ENCODE measurements at regions not wholly inside any gene's neighbourhood (a gene's known extent, or its start where the extent isn't known, plus 50 kb on each side); places are given as distances from the start of the nearest gene placed in this dataset.

GRCh38 chr7:84336303-84336702 lies 141.7 kb upstream of the SEMA3A start:
- no peaks in the 10 kb centered on the region for H3K27me3 ChIP-seq
- intact Hi-C loops (cut with DNase I; ENCODE audit: low total_unique reads) = no loop called here
- TF ChIP-seq, protein P1, sequence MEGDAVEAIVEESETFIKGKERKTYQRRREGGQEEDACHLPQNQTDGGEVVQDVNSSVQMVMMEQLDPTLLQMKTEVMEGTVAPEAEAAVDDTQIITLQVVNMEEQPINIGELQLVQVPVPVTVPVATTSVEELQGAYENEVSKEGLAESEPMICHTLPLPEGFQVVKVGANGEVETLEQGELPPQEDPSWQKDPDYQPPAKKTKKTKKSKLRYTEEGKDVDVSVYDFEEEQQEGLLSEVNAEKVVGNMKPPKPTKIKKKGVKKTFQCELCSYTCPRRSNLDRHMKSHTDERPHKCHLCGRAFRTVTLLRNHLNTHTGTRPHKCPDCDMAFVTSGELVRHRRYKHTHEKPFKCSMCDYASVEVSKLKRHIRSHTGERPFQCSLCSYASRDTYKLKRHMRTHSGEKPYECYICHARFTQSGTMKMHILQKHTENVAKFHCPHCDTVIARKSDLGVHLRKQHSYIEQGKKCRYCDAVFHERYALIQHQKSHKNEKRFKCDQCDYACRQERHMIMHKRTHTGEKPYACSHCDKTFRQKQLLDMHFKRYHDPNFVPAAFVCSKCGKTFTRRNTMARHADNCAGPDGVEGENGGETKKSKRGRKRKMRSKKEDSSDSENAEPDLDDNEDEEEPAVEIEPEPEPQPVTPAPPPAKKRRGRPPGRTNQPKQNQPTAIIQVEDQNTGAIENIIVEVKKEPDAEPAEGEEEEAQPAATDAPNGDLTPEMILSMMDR (IDR thresholded peaks at IDR 0.05) = no peak
- TF ChIP-seq POLR2A (IDR thresholded peaks at IDR 0.05) = no peak
- no peaks in the 10 kb centered on the region for H3K9me3 ChIP-seq
- no peak for DNase-seq
- H3K27ac ChIP-seq = no peak overlapping the region
- H3K36me3 ChIP-seq (ENCODE audit: low read depth, missing control alignments) = no peaks in the 10 kb centered on the region
- WGBS, 2 donors = 52 to 54% methylated on average over 2 of the region's 2 CpGs
- no peak overlapping the region for H3K4me3 ChIP-seq
- H3K4me1 ChIP-seq = no peaks in the 10 kb centered on the region

DNA sequence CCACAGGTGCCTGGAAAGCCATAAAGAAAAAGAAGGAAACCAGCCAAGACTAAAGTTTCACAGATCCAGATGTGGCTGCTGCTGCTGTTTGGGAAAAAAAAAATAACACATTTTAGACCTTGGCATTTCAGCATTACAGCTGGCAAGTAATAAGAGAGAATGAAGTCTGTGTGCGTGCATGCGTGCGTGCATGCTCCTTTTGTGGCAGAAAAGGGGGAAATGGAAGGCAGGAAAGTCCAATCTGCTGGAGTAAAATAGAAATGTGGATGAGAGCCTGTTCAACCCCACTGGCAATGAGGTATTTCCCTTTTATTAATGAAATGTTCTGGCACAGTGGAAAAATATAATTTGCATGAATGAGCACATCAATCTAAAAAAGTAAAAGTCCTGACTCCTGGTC lies 137.0 kb upstream of the SEMA3A start:
- intact Hi-C loops (cut with DNase I; ENCODE audit: low total_unique reads) = no loop called here
- Histone ChIP-seq H3K4me3 (no peak overlapping the region), H3K9me3 (no peaks in the 10 kb centered on the region), H3K27me3 (no peaks in the 10 kb centered on the region), H3K27ac (no peak overlapping the region), H3K4me1 (no peaks in the 10 kb centered on the region), H3K36me3 (ENCODE audit: low read depth, missing control alignments) (no peaks in the 10 kb centered on the region)
- 84 to 90% methylated on average over 3 of the region's 3 CpGs for WGBS, 2 donors
- no peak for TF ChIP-seq POLR2A (IDR thresholded peaks at IDR 0.05)
- TF ChIP-seq, protein P1 (IDR thresholded peaks at IDR 0.05) = no peak
- DNase-seq = no peak

DNA sequence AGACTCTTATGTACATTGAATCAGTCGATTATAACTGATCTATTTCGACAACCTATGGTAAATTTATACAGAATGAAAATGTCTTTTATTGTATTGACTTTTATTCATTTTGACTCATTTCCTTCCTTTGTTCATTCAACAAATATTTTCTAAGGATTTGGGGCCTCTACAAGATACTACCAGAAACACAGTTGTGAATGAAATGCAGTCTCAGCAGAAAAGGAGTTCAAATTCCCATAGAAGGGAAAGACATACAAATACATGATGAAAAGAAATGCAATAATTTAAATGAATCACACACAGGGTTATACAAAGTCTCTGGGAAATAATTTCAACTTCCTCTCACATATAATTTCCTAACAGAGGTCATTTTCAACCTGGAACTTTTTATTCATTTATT lies 134.0 kb upstream of the SEMA3A start:
- intact Hi-C loops (cut with DNase I; ENCODE audit: low total_unique reads) = no loop called here
- no peaks in the 10 kb centered on the region for H3K27me3 ChIP-seq
- no peaks in the 10 kb centered on the region for H3K4me1 ChIP-seq
- no peak overlapping the region for H3K27ac ChIP-seq
- TF ChIP-seq, protein P1 (IDR thresholded peaks at IDR 0.05) = no peak
- no peak for TF ChIP-seq POLR2A (IDR thresholded peaks at IDR 0.05)
- 87 to 91% methylated on average over 2 of the region's 2 CpGs for WGBS, 2 donors
- no peak for DNase-seq
- no peaks in the 10 kb centered on the region for H3K9me3 ChIP-seq
- H3K4me3 ChIP-seq = no peak overlapping the region
- H3K36me3 ChIP-seq (ENCODE audit: low read depth, missing control alignments) = no peaks in the 10 kb centered on the region

- Histone ChIP-seq H3K4me1 (no peaks in the 10 kb centered on the region), H3K36me3 (ENCODE audit: low read depth, missing control alignments) (no peaks in the 10 kb centered on the region), H3K27ac (no peak overlapping the region), H3K9me3 (no peaks in the 10 kb centered on the region), H3K4me3 (no peak overlapping the region), H3K27me3 (no peaks in the 10 kb centered on the region)
- TF ChIP-seq, protein P1 (IDR thresholded peaks at IDR 0.05) = no peak
- no peak for TF ChIP-seq POLR2A (IDR thresholded peaks at IDR 0.05)
- no peak for DNase-seq
- intact Hi-C loops (cut with DNase I; ENCODE audit: low total_unique reads) = no loop called here
Measured at GRCh38 chr7:84324136-84324630, 129.6 kb upstream of the SEMA3A start.

GRCh38 chr7:84317536-84317935 lies 122.9 kb upstream of the SEMA3A start:
- no peak for TF ChIP-seq POLR2A (IDR thresholded peaks at IDR 0.05)
- TF ChIP-seq, protein P1 (IDR thresholded peaks at IDR 0.05) = no peak
- no peak for DNase-seq
- Histone ChIP-seq H3K36me3 (ENCODE audit: low read depth, missing control alignments) (no peaks in the 10 kb centered on the region), H3K4me1 (no peaks in the 10 kb centered on the region), H3K27ac (no peak overlapping the region), H3K9me3 (no peaks in the 10 kb centered on the region), H3K4me3 (no peak overlapping the region), H3K27me3 (no peaks in the 10 kb centered on the region)
- intact Hi-C loops (cut with DNase I; ENCODE audit: low total_unique reads) = no loop called here
